Mucosa of descending colon (tissue), 3 donors: ENCODE measurements at regions not wholly inside any gene's neighbourhood (a gene's known extent, or its start where the extent isn't known, plus 50 kb on each side); places are given as distances from the start of the nearest gene placed in this dataset.

Experiments used
- ATAC-seq: fragments of 200-7000 bp; cut with Tn5 transposase; one replicate; pipeline ENCODE4 v1.9.1; 2020; ENCODE audit warnings: mild to moderate bottlenecking, moderate library complexity
- DNase-seq, 3 donors: peaks; one replicate each; pipeline ENCODE4 v3.0.0-alpha.2; 2020
- H3K36me3 ChIP-seq: fragments of 200-600 bp; one replicate; pipeline ENCODE4 v1.8.0; 2021; ENCODE audit warnings: low read depth, mild to moderate bottlenecking
- H3K4me1 ChIP-seq: fragments of 200-600 bp; one replicate; pipeline ENCODE4 v1.8.0; 2021; ENCODE audit warnings: low read depth, mild to moderate bottlenecking
- H3K4me3 ChIP-seq: fragments of 200-600 bp; one replicate; pipeline ENCODE4 v1.8.0; 2021; ENCODE audit warnings: mild to moderate bottlenecking
- H3K9me3 ChIP-seq: fragments of 200-600 bp; one replicate; pipeline ENCODE4 v1.8.0; 2021; ENCODE audit warnings: mild to moderate bottlenecking
- CTCF ChIP-seq: fragments of 200-600 bp; IDR thresholded peaks from one replicate; pipeline ENCODE4 v1.8.0; 2022; ENCODE audit warnings: antibody characterized with exemption, mild to moderate bottlenecking
- intact Hi-C, 2 donors: fragments of 100-400 bp; cut with DNase I in 1 of 2; cut with micrococcal nuclease in 1 of 2; formaldehyde crosslinking; loops; one replicate each; pipeline versions ENCODE4 v1.11.0 to v1.11.1; 2022; cut with DNase I, micrococcal nuclease
- donor health status: DM: no; HTN: no; CAD: no; lungs with moderate emphysema.
- donor health status: DM: no; HTN: no; CAD: no.
- donor health status: DM: no; HTN: yes; CAD: no.

GRCh38 chr13:84049443-84050219, 167.4 kb upstream of the SLITRK1 start:
- Histone ChIP-seq H3K9me3 (peaks cover 10% of the 10 kb centered on the region), H3K36me3 (no peaks in the 10 kb centered on the region), H3K4me1 (no peaks in the 10 kb centered on the region), H3K4me3 (no peak overlapping the region)
- no peak for TF ChIP-seq CTCF
- intact Hi-C loops, result no loop called here
- DNase-seq (no peak), ATAC-seq (no peak)

GRCh38 chr13:84044805-84045204, 162.5 kb upstream of the SLITRK1 start:
- DNase-seq (no peak), ATAC-seq (no peak)
- no peaks in the 10 kb centered on the region for H3K4me1 ChIP-seq
- TF ChIP-seq CTCF, result no peak
- intact Hi-C loops, result no loop called here
- no peak overlapping the region for H3K4me3 ChIP-seq
- peaks cover 6% of the 10 kb centered on the region for H3K9me3 ChIP-seq
- H3K36me3 ChIP-seq, result no peaks in the 10 kb centered on the region

GRCh38 chr13:84038001-84038400, 155.7 kb upstream of the SLITRK1 start:
- no peak for TF ChIP-seq CTCF
- ATAC-seq, result no peak

GRCh38 chr13:84032116-84032515, 149.8 kb upstream of the SLITRK1 start:
- no peak for DNase-seq
- intact Hi-C loops, result no loop called here
- Histone ChIP-seq H3K4me3 (no peak overlapping the region), H3K4me1 (no peaks in the 10 kb centered on the region), H3K9me3 (peaks cover 48% of the 10 kb centered on the region), H3K36me3 (no peaks in the 10 kb centered on the region)
- ATAC-seq, result no peak
- TF ChIP-seq CTCF, result no peak

More at GRCh38 chr13:84038001-84038400, 155.7 kb upstream of the SLITRK1 start:
- no peak for DNase-seq
- no peak overlapping the region for H3K4me3 ChIP-seq
- intact Hi-C loops, result no loop called here
- no peaks in the 10 kb centered on the region for H3K36me3 ChIP-seq
- H3K4me1 ChIP-seq, result no peaks in the 10 kb centered on the region
- H3K9me3 ChIP-seq, result peaks cover 19% of the 10 kb centered on the region

DNA sequence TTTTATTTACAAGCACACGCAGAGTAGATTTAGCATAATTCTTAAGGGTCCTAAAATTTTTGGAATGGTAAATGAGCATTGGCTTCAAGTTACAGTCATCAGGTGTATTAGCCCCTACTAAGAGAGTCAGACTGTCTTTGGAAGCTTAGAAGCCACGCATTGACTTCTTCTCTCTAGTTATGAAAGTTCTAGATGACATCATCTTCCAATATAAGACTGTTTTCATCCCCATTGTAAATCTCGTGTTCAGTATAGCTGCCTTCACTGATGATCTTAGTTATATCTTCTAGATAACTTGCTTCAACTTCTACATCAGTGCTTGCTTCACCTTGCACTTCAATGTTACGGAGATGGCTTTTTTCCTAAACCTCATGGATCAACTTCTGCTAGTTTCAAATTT, 148.8 kb upstream of the SLITRK1 start:
- intact Hi-C loops, result no loop called here
- no peak overlapping the region for H3K4me3 ChIP-seq
- H3K9me3 ChIP-seq, result peaks cover 47% of the 10 kb centered on the region
- no peak for DNase-seq
- H3K4me1 ChIP-seq, result no peaks in the 10 kb centered on the region
- no peak for TF ChIP-seq CTCF
- no peak for ATAC-seq
- H3K36me3 ChIP-seq, result no peaks in the 10 kb centered on the region
